Smooth muscle cell (in vitro differentiated cells): ENCODE measurements at regions not wholly inside any gene's neighbourhood (a gene's known extent, or its start where the extent isn't known, plus 50 kb on each side); places are given as distances from the start of the nearest gene placed in this dataset.

Source experiments
- DNase-seq: peaks from one replicate; lab custom pipeline; 2025; ENCODE audit not compliant: unreplicated experiment; lab: John Stamatoyannopoulos, UW
- H2AFZ ChIP-seq: fragments of 200-600 bp; sonication (generic); 2 replicates; pipeline ENCODE4 v1.6.0; 2016; ENCODE audit warnings: antibody characterized with exemption, low read depth, mild to moderate bottlenecking
- H3F3A ChIP-seq: fragments of 200-600 bp; sonication (generic); 2 replicates; pipeline ENCODE4 v1.6.0; 2017; ENCODE audit warnings: antibody characterized with exemption, low read depth
- H3K27ac ChIP-seq: fragments of 200-600 bp; sonication (generic); 2 replicates; pipeline ENCODE4 v1.5.1; 2016; ENCODE audit warnings: low read depth, mild to moderate bottlenecking
- H3K27me3 ChIP-seq: fragments of 200-600 bp; sonication (generic); 2 replicates; pipeline ENCODE4 v1.6.1; 2016; ENCODE audit warnings: low read depth, mild to moderate bottlenecking
- H3K36me3 ChIP-seq: fragments of 200-600 bp; sonication (generic); 2 replicates; pipeline ENCODE4 v1.5.1; 2016; ENCODE audit warnings: low read depth
- H3K4me1 ChIP-seq: fragments of 200-600 bp; sonication (generic); 2 replicates; pipeline ENCODE4 v1.5.1; 2016; ENCODE audit warnings: low read depth
- H3K4me2 ChIP-seq: fragments of 200-600 bp; sonication (generic); 2 replicates; pipeline ENCODE4 v1.6.0; 2016; ENCODE audit warnings: mild to moderate bottlenecking
- H3K4me3 ChIP-seq: fragments of 200-600 bp; sonication (generic); 2 replicates; pipeline ENCODE4 v1.5.1; 2016; ENCODE audit warnings: mild to moderate bottlenecking
- H3K79me2 ChIP-seq: fragments of 200-600 bp; sonication (generic); 2 replicates; pipeline ENCODE4 v1.6.0; 2016; ENCODE audit warnings: low read depth, mild to moderate bottlenecking
- H3K9ac ChIP-seq: fragments of 200-600 bp; sonication (generic); 2 replicates; pipeline ENCODE4 v1.6.0; 2016; ENCODE audit warnings: low read depth
- H3K9me3 ChIP-seq: fragments of 200-600 bp; sonication (generic); replicated peaks from 2 replicates; pipeline ENCODE4 v1.5.1; 2016; ENCODE audit warnings: low read depth
- H4K20me1 ChIP-seq: fragments of 200-600 bp; sonication (generic); 2 replicates; pipeline ENCODE4 v1.6.0; 2016; ENCODE audit warnings: low read depth
- WGBS: methylation state at CpG from one replicate; pipeline ENCODE4 v1.1.7; 2016; ENCODE audit warnings: low lambda C conversion rate; 5-methylcytosine and 5-hydroxymethylcytosine counted together
- TF ChIP-seq, protein P1 (sequence below): fragments of 200-600 bp; sonication (generic); IDR thresholded peaks from 2 replicates; pipeline ENCODE4 v1.5.1; 2017; ENCODE audit warnings: borderline replicate concordance, mild to moderate bottlenecking, antibody characterized with exemption; ENCODE audit not compliant: insufficient read depth, poor library complexity, severe bottlenecking

DNA sequence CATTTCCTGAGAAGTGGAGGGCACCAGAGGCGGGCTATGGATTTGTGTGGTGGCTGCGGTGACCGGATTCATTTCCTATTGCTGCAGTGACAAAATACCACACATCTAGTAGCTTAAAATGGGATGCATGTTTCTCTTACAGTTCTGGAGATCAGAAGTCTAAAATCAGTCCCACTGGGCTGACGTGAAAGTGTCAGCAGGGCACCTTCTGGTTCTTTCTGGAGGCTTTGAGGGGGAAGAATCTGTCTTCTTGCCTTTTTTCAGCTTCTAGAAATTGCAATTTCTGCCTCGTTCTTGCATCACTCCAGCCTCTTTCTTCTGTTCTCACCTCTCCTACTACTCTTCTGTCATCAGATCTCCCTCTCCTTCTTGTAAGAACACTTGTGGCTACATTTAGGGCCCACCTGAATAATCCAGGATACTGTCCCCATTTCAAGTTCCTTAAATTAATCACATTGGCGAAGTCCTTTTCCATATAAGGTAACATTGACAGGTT, 111.2 kb downstream of the MARCHF4 start:
- Histone ChIP-seq H3K27ac (no peak overlapping the region), H3K9ac (no peak overlapping the region), H3K79me2 (no peaks in the 10 kb centered on the region), H3F3A (peaks cover 3% of the 10 kb centered on the region), H3K4me2 (no peak overlapping the region), H3K27me3 (no peaks in the 10 kb centered on the region), H3K4me3 (no peak overlapping the region), H3K4me1 (no peaks in the 10 kb centered on the region), H4K20me1 (no peaks in the 10 kb centered on the region), H3K36me3 (no peaks in the 10 kb centered on the region), H2AFZ (no peak overlapping the region), H3K9me3 (no peaks in the 10 kb centered on the region)
- 96% methylated on average over 6 of the region's 6 CpGs for WGBS
- TF ChIP-seq, protein P1, sequence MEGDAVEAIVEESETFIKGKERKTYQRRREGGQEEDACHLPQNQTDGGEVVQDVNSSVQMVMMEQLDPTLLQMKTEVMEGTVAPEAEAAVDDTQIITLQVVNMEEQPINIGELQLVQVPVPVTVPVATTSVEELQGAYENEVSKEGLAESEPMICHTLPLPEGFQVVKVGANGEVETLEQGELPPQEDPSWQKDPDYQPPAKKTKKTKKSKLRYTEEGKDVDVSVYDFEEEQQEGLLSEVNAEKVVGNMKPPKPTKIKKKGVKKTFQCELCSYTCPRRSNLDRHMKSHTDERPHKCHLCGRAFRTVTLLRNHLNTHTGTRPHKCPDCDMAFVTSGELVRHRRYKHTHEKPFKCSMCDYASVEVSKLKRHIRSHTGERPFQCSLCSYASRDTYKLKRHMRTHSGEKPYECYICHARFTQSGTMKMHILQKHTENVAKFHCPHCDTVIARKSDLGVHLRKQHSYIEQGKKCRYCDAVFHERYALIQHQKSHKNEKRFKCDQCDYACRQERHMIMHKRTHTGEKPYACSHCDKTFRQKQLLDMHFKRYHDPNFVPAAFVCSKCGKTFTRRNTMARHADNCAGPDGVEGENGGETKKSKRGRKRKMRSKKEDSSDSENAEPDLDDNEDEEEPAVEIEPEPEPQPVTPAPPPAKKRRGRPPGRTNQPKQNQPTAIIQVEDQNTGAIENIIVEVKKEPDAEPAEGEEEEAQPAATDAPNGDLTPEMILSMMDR = no peak
- DNase-seq = no peak

DNA sequence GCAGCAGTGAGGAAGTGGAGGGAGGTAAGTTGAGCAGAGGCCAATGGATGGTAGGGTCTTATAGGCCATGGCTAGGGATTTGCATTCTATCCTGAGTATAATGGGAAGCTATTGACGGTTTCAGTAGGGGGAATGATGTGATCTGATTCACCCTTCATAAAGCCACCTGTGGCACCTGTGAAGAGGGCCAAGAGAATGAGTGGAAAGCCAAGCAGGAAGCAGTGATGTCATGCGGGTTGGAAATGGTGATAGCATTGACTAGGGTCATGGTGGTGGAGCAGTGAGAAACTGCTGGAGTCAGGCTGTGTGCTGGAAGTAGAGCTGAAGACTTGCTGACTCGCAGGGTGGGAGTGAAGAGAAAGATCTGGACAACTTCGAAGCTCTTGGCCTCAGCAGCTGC, 111.7 kb downstream of the MARCHF4 start:
- Histone ChIP-seq H3K9ac (no peak overlapping the region), H4K20me1 (no peaks in the 10 kb centered on the region), H3K4me3 (no peak overlapping the region), H3K9me3 (no peaks in the 10 kb centered on the region), H3K36me3 (no peaks in the 10 kb centered on the region), H3F3A (peaks cover 3% of the 10 kb centered on the region), H3K4me1 (no peaks in the 10 kb centered on the region), H3K27me3 (no peaks in the 10 kb centered on the region), H2AFZ (no peak overlapping the region), H3K79me2 (no peaks in the 10 kb centered on the region), H3K4me2 (no peak overlapping the region), H3K27ac (no peak overlapping the region)
- WGBS = 89% methylated on average over 4 of the region's 4 CpGs
- no peak for DNase-seq
- TF ChIP-seq, protein P1 = no peak

DNA sequence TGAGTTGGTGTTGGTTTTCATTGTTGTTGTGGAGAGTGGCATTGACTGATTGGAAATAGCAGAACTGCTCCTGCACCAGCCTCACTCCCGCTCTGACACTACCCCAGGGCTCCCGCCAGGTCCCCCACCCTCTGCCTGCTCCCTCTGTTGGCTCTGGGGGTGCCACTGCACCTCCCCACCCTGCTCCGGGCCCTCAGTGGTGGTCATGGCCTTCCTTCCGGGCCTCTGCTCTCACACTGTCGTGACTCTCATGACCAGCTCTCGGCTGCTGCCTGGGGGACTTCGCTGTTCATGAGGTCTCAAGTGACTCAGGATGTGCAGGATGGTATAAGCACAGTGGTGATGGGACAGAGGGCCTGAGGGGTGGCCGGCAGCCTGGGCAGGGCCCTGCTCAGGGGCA, 113.2 kb downstream of the MARCHF4 start:
- no peak for DNase-seq
- Histone ChIP-seq H3F3A (peaks cover 3% of the 10 kb centered on the region), H3K4me2 (no peak overlapping the region), H3K36me3 (no peaks in the 10 kb centered on the region), H3K79me2 (no peaks in the 10 kb centered on the region), H3K9ac (no peak overlapping the region), H3K4me3 (no peak overlapping the region), H3K27me3 (no peaks in the 10 kb centered on the region), H4K20me1 (no peaks in the 10 kb centered on the region), H3K9me3 (no peaks in the 10 kb centered on the region), H3K27ac (no peak overlapping the region), H2AFZ (no peak overlapping the region), H3K4me1 (no peaks in the 10 kb centered on the region)
- TF ChIP-seq, protein P1 = no peak
- WGBS = 93% methylated on average over 8 of the region's 8 CpGs

DNA sequence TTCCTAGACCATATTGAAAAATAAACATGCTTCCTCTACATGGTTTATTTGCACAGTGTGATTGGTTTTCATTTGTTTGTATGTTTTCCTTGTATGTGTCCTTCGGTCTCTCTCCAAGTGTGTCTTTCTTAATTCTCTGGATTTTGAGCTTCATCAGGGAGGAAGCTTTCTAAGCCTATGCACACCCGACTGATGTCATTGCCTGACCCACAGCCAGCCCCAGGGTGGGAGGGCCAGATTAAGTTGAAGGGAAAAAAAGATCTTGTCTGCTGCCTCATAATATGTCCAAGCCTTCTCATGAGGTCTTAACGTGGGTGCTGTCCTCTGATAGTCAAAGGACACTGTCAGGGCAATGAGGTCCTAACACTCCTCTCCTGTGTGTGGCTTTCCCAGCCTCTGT, 115.2 kb downstream of the MARCHF4 start:
- TF ChIP-seq, protein P1 = no peak
- no peak for DNase-seq
- WGBS = 19% methylated on average over 3 of the region's 3 CpGs

More for the DNA sequence above, 115.2 kb downstream of the MARCHF4 start:
- no peak overlapping the region for H3K9ac ChIP-seq
- H3K27me3 ChIP-seq = no peaks in the 10 kb centered on the region
- H3K79me2 ChIP-seq = no peaks in the 10 kb centered on the region
- no peaks in the 10 kb centered on the region for H3K9me3 ChIP-seq
- H3K27ac ChIP-seq = no peak overlapping the region
- H3K36me3 ChIP-seq = no peaks in the 10 kb centered on the region
- H3K4me3 ChIP-seq = no peak overlapping the region
- peaks cover 3% of the 10 kb centered on the region for H3F3A ChIP-seq
- peak overlapping the region; percentile 33 for H3K4me2 ChIP-seq
- H4K20me1 ChIP-seq = no peaks in the 10 kb centered on the region
- H3K4me1 ChIP-seq = no peaks in the 10 kb centered on the region
- H2AFZ ChIP-seq = no peak overlapping the region
